ENCODE measurements at regions not wholly inside any gene's neighbourhood (a gene's known extent, or its start where the extent isn't known, plus 50 kb on each side); places are given as distances from the start of the nearest gene placed in this dataset.

GRCh38 chr17:77302682-77303081, 161.9 kb downstream of the SEC14L1 start:
- no peak overlapping the region for H3K27ac ChIP-seq (ENCODE audit: insufficient read depth, low read depth, low read length, poor library complexity, severe bottlenecking)
- H3K27me3 ChIP-seq (ENCODE audit: control insufficient read depth, insufficient read depth, low read length, poor library complexity, severe bottlenecking): no peaks in the 10 kb centered on the region
- 94 to 96% methylated on average over 8 of the region's 8 CpGs for WGBS, 2 experiments
- peaks cover 12% of the 10 kb centered on the region for H3K4me1 ChIP-seq (ENCODE audit: control insufficient read depth, insufficient read depth, low read length)
- H3K36me3 ChIP-seq (ENCODE audit: control insufficient read depth, insufficient read depth, low read length): no peaks in the 10 kb centered on the region
- H3K9me3 ChIP-seq (ENCODE audit: control insufficient read depth, low read length): no peaks in the 10 kb centered on the region
- H3K4me3 ChIP-seq (ENCODE audit: insufficient read depth, low read depth, low read length): no peak overlapping the region

GRCh38 chr17:77303620-77304019, 162.9 kb downstream of the SEC14L1 start:
- no peaks in the 10 kb centered on the region for H3K9me3 ChIP-seq (ENCODE audit: control insufficient read depth, low read length)
- H3K4me3 ChIP-seq (ENCODE audit: insufficient read depth, low read depth, low read length): no peak overlapping the region
- no peaks in the 10 kb centered on the region for H3K27me3 ChIP-seq (ENCODE audit: control insufficient read depth, insufficient read depth, low read length, poor library complexity, severe bottlenecking)
- no peaks in the 10 kb centered on the region for H3K36me3 ChIP-seq (ENCODE audit: control insufficient read depth, insufficient read depth, low read length)
- WGBS, 2 experiments: 96 to 99% methylated on average over 6 of the region's 6 CpGs
- peaks cover 12% of the 10 kb centered on the region for H3K4me1 ChIP-seq (ENCODE audit: control insufficient read depth, insufficient read depth, low read length)
- H3K27ac ChIP-seq (ENCODE audit: insufficient read depth, low read depth, low read length, poor library complexity, severe bottlenecking): no peak overlapping the region

GRCh38 chr17:77304051-77304745, 163.4 kb downstream of the SEC14L1 start:
- no peak overlapping the region for H3K27ac ChIP-seq (ENCODE audit: insufficient read depth, low read depth, low read length, poor library complexity, severe bottlenecking)
- no peak overlapping the region for H3K4me3 ChIP-seq (ENCODE audit: insufficient read depth, low read depth, low read length)
- H3K27me3 ChIP-seq (ENCODE audit: control insufficient read depth, insufficient read depth, low read length, poor library complexity, severe bottlenecking): no peaks in the 10 kb centered on the region
- no peaks in the 10 kb centered on the region for H3K36me3 ChIP-seq (ENCODE audit: control insufficient read depth, insufficient read depth, low read length)
- no peaks in the 10 kb centered on the region for H3K9me3 ChIP-seq (ENCODE audit: control insufficient read depth, low read length)
- H3K4me1 ChIP-seq (ENCODE audit: control insufficient read depth, insufficient read depth, low read length): peaks cover 12% of the 10 kb centered on the region
- 70 to 73% methylated on average over 17 of the region's 17 CpGs for WGBS, 2 experiments

- Histone ChIP-seq H3K4me1 (ENCODE audit: control insufficient read depth, insufficient read depth, low read length) (peaks cover 12% of the 10 kb centered on the region), H3K9me3 (ENCODE audit: control insufficient read depth, low read length) (no peaks in the 10 kb centered on the region), H3K27me3 (ENCODE audit: control insufficient read depth, insufficient read depth, low read length, poor library complexity, severe bottlenecking) (no peaks in the 10 kb centered on the region), H3K4me3 (ENCODE audit: insufficient read depth, low read depth, low read length) (no peak overlapping the region), H3K36me3 (ENCODE audit: control insufficient read depth, insufficient read depth, low read length) (no peaks in the 10 kb centered on the region), H3K27ac (ENCODE audit: insufficient read depth, low read depth, low read length, poor library complexity, severe bottlenecking) (no peak overlapping the region)
- 94 to 95% methylated on average over 21 of the region's 21 CpGs for WGBS, 2 experiments
Observed at GRCh38 chr17:77304746-77305473, 164.1 kb downstream of the SEC14L1 start.

DNA sequence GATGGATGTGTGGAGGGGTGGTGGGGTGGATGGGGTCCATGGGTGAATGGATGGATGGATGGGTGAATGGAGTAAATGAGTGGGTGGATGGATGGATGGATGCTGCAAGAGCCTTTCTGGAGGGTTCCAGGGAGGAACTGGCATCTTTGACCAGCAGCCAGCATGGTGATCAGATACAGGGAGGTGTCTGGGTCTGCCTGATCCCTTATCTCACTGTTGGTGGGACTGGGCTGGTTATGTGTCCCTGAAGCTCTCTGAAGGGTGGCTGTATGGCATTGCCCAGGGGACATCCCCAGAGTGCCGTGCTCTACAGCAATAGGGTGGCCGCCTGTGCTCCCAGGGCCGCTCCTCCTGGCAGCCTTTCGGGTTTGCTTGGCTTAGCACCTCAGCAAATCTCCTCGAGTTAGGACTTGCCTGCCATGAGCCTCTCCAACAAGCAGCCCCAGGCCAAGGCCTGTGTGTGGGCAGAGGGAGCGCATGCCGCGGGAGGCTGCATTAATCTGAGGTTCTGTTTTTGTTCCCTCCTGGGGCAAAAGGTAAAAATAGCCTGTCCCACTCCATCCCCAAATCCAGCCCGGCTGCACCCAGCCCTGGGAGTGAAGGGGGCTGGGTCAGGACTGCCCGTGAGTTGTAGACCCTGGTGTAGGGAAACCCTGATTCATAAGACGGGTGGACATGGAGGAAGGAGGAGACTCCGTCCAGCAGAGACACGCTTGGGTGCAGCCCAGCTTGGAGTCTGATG, 165.4 kb downstream of the SEC14L1 start:
- Histone ChIP-seq H3K4me3 (ENCODE audit: insufficient read depth, low read depth, low read length) (no peak overlapping the region), H3K36me3 (ENCODE audit: control insufficient read depth, insufficient read depth, low read length) (no peaks in the 10 kb centered on the region), H3K4me1 (ENCODE audit: control insufficient read depth, insufficient read depth, low read length) (peaks cover 12% of the 10 kb centered on the region), H3K9me3 (ENCODE audit: control insufficient read depth, low read length) (no peaks in the 10 kb centered on the region), H3K27me3 (ENCODE audit: control insufficient read depth, insufficient read depth, low read length, poor library complexity, severe bottlenecking) (no peaks in the 10 kb centered on the region), H3K27ac (ENCODE audit: insufficient read depth, low read depth, low read length, poor library complexity, severe bottlenecking) (no peak overlapping the region)
- 92 to 94% methylated on average over 13 of the region's 13 CpGs for WGBS, 2 experiments

- Histone ChIP-seq H3K4me1 (ENCODE audit: control insufficient read depth, insufficient read depth, low read length) (peaks cover 12% of the 10 kb centered on the region), H3K9me3 (ENCODE audit: control insufficient read depth, low read length) (no peaks in the 10 kb centered on the region), H3K27ac (ENCODE audit: insufficient read depth, low read depth, low read length, poor library complexity, severe bottlenecking) (no peak overlapping the region), H3K36me3 (ENCODE audit: control insufficient read depth, insufficient read depth, low read length) (no peaks in the 10 kb centered on the region), H3K4me3 (ENCODE audit: insufficient read depth, low read depth, low read length) (no peak overlapping the region), H3K27me3 (ENCODE audit: control insufficient read depth, insufficient read depth, low read length, poor library complexity, severe bottlenecking) (no peaks in the 10 kb centered on the region)
- WGBS, 2 experiments: 84 to 85% methylated on average over 18 of the region's 18 CpGs
Observed at GRCh38 chr17:77306790-77307478, 166.2 kb downstream of the SEC14L1 start.

DNA sequence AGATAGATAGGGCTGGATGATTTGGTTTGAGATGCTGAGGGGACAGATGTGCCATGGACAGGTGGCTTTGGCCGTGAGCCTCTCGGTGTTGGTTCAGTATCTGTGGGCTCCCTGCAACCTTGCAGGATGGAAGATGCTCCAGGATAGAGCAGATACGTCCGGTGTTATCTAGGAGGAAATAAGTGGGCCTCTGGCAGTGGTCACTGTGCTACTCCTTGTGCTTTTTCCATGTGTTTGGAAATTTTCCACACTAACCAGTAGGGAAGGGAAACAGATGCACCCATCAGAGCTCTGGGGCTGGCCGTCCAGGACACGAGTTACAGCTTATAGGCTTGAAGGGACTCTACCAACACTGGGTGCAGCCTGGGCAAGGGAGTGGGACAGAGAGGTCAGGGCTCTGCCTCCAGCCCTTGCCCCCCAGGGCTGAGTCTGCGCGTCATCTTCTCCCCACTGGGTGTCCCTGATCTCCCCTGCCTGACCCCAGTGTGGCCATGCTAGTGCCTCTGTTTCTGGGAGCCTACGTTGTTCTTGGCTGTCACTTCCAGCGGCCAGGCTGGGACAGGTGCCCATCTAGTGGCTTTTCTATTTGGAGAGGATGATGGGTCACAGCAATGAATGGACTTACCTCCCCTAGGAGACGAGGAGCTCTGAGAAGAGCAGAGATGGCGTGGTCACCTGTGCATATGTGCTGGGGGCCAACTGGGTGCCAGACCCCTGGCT, 166.9 kb downstream of the SEC14L1 start:
- WGBS, 2 experiments: 83 to 85% methylated on average over 12 of the region's 12 CpGs
- Histone ChIP-seq H3K27me3 (ENCODE audit: control insufficient read depth, insufficient read depth, low read length, poor library complexity, severe bottlenecking) (no peaks in the 10 kb centered on the region), H3K27ac (ENCODE audit: insufficient read depth, low read depth, low read length, poor library complexity, severe bottlenecking) (no peak overlapping the region), H3K9me3 (ENCODE audit: control insufficient read depth, low read length) (no peaks in the 10 kb centered on the region), H3K36me3 (ENCODE audit: control insufficient read depth, insufficient read depth, low read length) (no peaks in the 10 kb centered on the region), H3K4me1 (ENCODE audit: control insufficient read depth, insufficient read depth, low read length) (peaks cover 12% of the 10 kb centered on the region), H3K4me3 (ENCODE audit: insufficient read depth, low read depth, low read length) (no peak overlapping the region)

DNA sequence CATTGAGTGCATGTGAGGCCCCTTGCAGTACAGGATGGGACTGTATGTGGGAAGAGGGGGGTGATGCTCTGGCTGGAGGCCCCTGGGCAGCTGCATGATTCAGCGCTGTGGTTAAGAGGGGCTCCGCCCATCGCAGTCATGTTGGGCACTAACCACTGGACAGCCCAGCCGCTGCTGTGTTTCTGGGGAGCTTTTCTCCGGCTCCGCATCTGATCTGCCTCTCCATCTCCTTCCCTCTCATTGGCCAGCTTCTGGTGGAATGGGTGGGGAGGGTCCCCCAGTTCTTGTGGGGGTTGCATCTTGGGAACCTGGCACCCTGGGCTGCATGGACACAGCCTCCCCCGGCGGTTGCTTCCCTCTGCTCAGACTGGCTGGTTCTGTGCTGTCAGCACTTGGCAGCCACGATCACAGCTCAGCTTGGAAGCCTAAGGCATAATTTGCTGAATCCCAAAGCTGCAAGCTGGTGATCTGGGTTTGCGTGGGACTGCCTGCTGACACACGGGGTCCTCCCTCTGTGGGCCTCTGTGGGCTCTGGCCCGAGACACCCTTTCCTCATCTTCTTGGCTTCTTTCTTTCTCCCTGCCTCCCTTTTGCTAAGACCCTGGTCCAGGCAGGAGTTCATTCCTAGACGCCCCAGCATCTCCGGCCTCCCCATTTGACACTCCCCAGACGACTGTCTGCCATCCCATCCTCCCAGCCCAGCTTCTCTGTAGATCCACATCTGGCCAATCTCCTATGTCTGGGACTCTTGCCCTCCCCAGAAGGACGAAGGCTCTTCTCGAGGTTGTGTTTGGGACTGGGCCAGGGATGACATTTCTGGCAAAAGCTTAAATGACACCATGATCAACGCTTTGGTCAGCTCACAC, 168.3 kb downstream of the SEC14L1 start:
- Histone ChIP-seq H3K27me3 (ENCODE audit: control insufficient read depth, insufficient read depth, low read length, poor library complexity, severe bottlenecking) (no peaks in the 10 kb centered on the region), H3K4me1 (ENCODE audit: control insufficient read depth, insufficient read depth, low read length) (peaks cover 9% of the 10 kb centered on the region), H3K4me3 (ENCODE audit: insufficient read depth, low read depth, low read length) (no peak overlapping the region), H3K27ac (ENCODE audit: insufficient read depth, low read depth, low read length, poor library complexity, severe bottlenecking) (no peak overlapping the region), H3K36me3 (ENCODE audit: control insufficient read depth, insufficient read depth, low read length) (no peaks in the 10 kb centered on the region), H3K9me3 (ENCODE audit: control insufficient read depth, low read length) (no peaks in the 10 kb centered on the region)
- WGBS, 2 experiments: 91 to 93% methylated on average over 17 to 18 of the region's 18 CpGs

DNA sequence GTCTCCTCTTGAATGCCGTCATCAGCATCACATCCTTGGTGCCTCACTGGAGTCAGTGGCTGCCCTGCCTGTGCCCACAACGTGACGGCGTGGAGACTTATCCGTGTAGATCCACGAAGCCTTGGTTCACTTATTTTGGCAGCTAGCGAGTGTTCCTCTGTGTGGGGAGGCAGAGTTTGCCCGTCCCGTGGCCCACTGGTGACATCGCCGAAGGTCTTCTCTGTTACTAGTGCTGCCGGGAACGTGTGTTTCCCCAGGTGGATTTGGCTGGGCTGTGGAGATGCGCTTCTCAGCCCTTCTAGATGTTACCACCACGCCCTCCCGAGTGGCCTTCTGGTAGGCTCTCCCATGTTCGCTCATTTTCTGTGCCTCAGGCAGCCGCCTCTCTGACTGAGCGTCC, 169.6 kb downstream of the SEC14L1 start:
- H3K36me3 ChIP-seq (ENCODE audit: control insufficient read depth, insufficient read depth, low read length): no peaks in the 10 kb centered on the region
- H3K4me3 ChIP-seq (ENCODE audit: insufficient read depth, low read depth, low read length): no peak overlapping the region
- H3K9me3 ChIP-seq (ENCODE audit: control insufficient read depth, low read length): no peaks in the 10 kb centered on the region
- no peaks in the 10 kb centered on the region for H3K4me1 ChIP-seq (ENCODE audit: control insufficient read depth, insufficient read depth, low read length)
- WGBS, 2 experiments: 92 to 93% methylated on average over 19 of the region's 19 CpGs
- no peaks in the 10 kb centered on the region for H3K27me3 ChIP-seq (ENCODE audit: control insufficient read depth, insufficient read depth, low read length, poor library complexity, severe bottlenecking)
- H3K27ac ChIP-seq (ENCODE audit: insufficient read depth, low read depth, low read length, poor library complexity, severe bottlenecking): no peak overlapping the region

Measured in ectodermal cell (in vitro differentiated cells).